ENCODE measurements at regions not wholly inside any gene's neighbourhood (a gene's known extent, or its start where the extent isn't known, plus 50 kb on each side); places are given as distances from the start of the nearest gene placed in this dataset.

DNA sequence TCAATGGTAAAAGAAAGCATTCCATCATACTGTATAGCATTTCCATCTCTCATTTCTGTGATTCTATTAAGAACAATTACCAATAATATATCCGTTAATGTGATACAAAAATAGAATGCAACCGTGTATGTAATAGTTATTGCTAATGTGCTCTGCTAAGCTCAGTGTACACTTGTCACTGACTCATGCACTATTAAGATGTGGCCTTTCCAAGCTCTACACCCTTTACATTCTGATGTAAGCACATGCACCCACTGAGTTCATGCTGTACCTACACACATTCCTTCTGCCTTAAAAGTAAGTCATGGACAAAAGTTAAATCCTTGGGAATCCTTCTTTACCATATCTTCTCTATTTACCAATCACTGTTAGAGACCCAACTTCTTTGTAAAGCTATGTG is 319.1 kb downstream of the ZSWIM6 start:
- no peak for TF ChIP-seq CTCF (IDR thresholded peaks at IDR 0.05; ENCODE audit: insufficient read depth, missing control alignments)
- no peak for FAIRE-seq
- no peak for DNase-seq (ENCODE audit: insufficient read length, low spot score)

DNA sequence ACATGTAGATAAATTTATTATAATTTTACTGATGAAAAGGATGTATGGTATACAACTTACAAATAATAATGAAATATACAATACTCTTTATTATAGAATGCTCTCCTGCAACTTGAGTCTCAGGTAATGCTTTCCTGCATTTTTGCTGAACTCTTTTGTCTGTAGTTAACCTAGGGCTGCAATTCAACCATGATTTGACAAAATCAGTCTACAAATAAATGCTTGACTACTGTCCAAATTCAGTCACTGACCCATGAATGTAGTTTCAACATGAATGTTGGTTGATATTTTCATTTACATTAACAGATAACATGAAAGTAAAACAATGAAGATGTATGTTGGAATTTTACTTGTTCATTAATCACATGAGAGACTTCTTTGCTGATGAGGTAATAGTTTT is 320.9 kb downstream of the ZSWIM6 start:
- no peak for TF ChIP-seq CTCF (IDR thresholded peaks at IDR 0.05; ENCODE audit: insufficient read depth, missing control alignments)
- DNase-seq (ENCODE audit: insufficient read length, low spot score) = no peak
- no peak for FAIRE-seq

- DNase-seq (ENCODE audit: insufficient read length, low spot score) (no peak), FAIRE-seq (no peak)
- TF ChIP-seq CTCF (IDR thresholded peaks at IDR 0.05; ENCODE audit: insufficient read depth, missing control alignments) = peak; percentile 3
Measured at GRCh38 chr5:61653807-61654580, 321.9 kb downstream of the ZSWIM6 start.

- DNase-seq (ENCODE audit: insufficient read length, low spot score) (no peak), FAIRE-seq (no peak)
- TF ChIP-seq CTCF (IDR thresholded peaks at IDR 0.05; ENCODE audit: insufficient read depth, missing control alignments) = no peak
Measured at GRCh38 chr5:61654876-61655275, 322.8 kb downstream of the ZSWIM6 start.

DNA sequence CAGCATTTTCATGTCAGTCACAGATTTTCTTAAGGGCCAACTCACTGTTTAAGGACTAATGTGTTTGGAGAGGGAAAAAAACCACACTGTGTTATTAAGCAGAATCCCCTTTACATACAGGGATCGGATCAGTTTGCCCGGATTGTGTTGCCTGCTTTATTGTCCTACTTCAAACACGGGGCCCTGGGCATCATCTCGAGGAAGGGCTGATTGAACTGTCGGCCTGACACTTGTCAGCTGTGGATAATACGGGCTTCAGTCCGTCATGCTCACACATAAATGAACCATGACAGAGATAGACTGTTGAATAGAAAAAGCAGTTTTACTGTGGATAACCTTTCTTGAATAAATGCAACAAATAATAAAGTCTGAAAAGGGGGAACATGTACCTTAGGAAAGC is 325.0 kb downstream of the ZSWIM6 start:
- FAIRE-seq (no peak), DNase-seq (ENCODE audit: insufficient read length, low spot score) (no peak)
- TF ChIP-seq CTCF (IDR thresholded peaks at IDR 0.05; ENCODE audit: insufficient read depth, missing control alignments) = no peak

DNA sequence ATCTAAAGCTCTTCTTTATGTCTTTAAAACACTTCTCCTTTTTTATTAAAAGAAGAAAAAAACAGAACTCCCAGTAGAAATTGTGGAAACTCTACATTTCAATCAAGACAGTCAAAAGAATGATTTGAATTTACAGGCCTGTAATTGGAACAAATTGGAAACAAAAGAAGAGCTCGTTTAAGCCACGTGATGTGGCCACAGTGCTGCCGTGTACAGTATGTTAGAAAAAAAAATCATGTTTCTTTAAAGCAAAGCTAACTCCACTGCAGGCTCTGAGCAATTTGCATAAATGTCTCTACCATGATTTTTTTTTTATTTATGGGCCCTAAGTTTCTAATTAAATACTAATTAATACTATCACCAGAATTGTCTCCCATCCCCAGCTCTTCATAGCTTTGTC is 325.6 kb downstream of the ZSWIM6 start:
- FAIRE-seq = no peak
- no peak for TF ChIP-seq CTCF (IDR thresholded peaks at IDR 0.05; ENCODE audit: insufficient read depth, missing control alignments)
- DNase-seq (ENCODE audit: insufficient read length, low spot score) = no peak

DNA sequence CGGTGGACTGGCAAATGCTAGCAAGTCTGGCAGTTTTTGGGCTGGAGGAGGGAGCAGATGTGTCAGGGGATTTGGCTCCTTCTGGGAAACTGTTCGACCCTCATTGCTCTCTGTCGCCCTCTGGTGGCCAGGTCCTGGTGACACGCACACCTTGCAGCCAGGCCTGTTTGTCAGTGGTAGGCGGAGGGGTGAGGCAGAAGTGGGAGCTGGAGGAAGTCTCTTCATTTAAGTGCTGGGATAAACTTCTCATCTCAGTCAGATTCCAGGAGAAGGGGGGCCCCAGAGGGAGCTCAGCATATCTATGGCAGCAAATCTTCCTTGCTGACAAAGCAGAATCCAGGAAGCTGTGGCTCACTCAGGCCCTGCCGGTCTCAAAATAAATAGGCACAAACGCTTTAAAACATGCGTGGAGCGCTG is 326.5 kb downstream of the ZSWIM6 start:
- DNase-seq (ENCODE audit: insufficient read length, low spot score) (peak; percentile 34), FAIRE-seq (no peak)
- TF ChIP-seq CTCF (IDR thresholded peaks at IDR 0.05; ENCODE audit: insufficient read depth, missing control alignments) = peak; percentile 96
